ENCODE measurements at regions not wholly inside any gene's neighbourhood (a gene's known extent, or its start where the extent isn't known, plus 50 kb on each side); places are given as distances from the start of the nearest gene placed in this dataset.
A peak's percentile ranks its signal among the peaks of the same experiment; 100 is the strongest.

DNA sequence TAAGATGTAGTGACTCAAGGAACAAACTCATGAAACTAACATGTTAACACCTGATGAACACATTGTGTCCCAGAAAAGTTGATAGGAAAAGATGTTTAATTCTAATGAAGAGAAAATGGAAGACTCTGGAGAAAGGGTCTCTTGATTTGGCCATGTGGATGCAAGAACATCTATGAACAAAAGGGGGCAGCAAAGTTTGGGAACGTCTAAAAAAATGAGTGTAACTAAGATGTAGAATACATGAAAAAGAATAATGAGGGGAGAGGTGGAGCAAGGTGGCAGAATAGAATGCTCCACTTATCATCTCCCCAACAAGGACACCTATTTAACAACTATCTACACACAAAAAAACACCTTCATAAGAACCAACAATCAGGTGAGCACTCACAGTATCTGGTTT, 805.1 kb downstream of the TNS3 start:
- WGBS, 4 donors = 2 to 11% (median 7%) methylated on average over 1 of the region's 1 CpG
- Histone ChIP-seq H3K9me3 (replicated peaks in 1 of 3) (no peaks in the 10 kb centered on the region), H3K4me1 (replicated peaks in 1 of 2) (no peaks in the 10 kb centered on the region), H3K4me3 (no peak overlapping the region), H3K36me3 (replicated peaks in 1 of 2) (no peaks in the 10 kb centered on the region), H3K27ac (no peak overlapping the region), H3K27me3 (no peaks in the 10 kb centered on the region)
- intact Hi-C loops (cut with DNase I) = loop anchor here in 1 of 2 donors (5.0 kb wide), 1 partner anchor 311 kb away; no protein-coding TSS in a partner anchor
- TF ChIP-seq, protein P1, sequence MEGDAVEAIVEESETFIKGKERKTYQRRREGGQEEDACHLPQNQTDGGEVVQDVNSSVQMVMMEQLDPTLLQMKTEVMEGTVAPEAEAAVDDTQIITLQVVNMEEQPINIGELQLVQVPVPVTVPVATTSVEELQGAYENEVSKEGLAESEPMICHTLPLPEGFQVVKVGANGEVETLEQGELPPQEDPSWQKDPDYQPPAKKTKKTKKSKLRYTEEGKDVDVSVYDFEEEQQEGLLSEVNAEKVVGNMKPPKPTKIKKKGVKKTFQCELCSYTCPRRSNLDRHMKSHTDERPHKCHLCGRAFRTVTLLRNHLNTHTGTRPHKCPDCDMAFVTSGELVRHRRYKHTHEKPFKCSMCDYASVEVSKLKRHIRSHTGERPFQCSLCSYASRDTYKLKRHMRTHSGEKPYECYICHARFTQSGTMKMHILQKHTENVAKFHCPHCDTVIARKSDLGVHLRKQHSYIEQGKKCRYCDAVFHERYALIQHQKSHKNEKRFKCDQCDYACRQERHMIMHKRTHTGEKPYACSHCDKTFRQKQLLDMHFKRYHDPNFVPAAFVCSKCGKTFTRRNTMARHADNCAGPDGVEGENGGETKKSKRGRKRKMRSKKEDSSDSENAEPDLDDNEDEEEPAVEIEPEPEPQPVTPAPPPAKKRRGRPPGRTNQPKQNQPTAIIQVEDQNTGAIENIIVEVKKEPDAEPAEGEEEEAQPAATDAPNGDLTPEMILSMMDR (IDR thresholded peaks at IDR 0.05) = peak; percentile 15 to 62 (median 56)
- no peak for TF ChIP-seq POLR2A (IDR thresholded peaks at IDR 0.05)
- peak in 1 of 7 donors; percentile 4 for DNase-seq

DNA sequence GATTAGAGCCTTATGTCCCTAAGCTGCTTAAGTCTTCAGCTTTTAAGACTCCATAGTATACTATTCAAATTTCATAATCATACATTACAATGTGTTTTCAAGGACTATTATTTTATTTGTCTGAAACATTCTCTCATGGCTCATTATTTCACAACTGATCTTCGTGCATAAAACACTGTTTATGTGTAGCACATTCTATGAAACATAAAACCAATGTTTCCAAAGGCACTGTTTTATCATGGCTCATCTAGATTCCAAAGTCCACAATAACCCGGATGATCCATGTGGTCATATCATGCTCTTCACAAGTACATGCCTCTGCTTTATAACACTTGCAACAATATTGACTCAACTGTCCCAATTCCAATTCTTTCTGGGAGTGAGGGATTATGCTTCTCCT, 806.1 kb downstream of the TNS3 start:
- WGBS, 4 donors = 41 to 62% (median 49%) methylated on average over 2 of the region's 2 CpGs
- Histone ChIP-seq H3K9me3 (replicated peaks in 1 of 3) (no peaks in the 10 kb centered on the region), H3K4me3 (no peak overlapping the region), H3K27ac (no peak overlapping the region), H3K4me1 (replicated peaks in 1 of 2) (no peaks in the 10 kb centered on the region), H3K27me3 (no peaks in the 10 kb centered on the region), H3K36me3 (replicated peaks in 1 of 2) (no peaks in the 10 kb centered on the region)
- TF ChIP-seq, protein P1 (IDR thresholded peaks at IDR 0.05) = no peak
- no peak for TF ChIP-seq POLR2A (IDR thresholded peaks at IDR 0.05)
- DNase-seq = no peak
- intact Hi-C loops (cut with DNase I) = loop anchor here in 1 of 2 donors (5.0 kb wide), 1 partner anchor 312 kb away; no protein-coding TSS in a partner anchor

DNA sequence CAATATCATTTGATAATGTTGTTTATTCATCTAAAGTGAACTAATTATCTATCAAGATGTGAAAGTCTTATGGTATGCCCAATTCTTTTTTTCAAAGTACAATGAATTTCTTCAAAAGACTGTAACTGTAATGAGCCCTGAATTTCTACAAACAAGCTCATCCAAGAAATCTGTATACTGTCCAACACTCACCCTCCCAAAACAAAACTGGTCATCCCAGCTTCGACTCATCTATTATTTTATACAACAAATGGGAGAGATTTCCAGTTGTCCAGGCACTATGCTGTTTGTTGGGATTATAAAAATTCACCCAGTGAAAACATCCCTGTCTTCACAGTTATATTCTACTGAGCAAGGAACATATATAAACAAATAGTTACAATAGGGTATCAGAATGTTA, 806.9 kb downstream of the TNS3 start:
- 74 to 100% (median 80%) methylated on average over 1 of the region's 1 CpG for WGBS, 4 donors
- H3K27ac ChIP-seq = no peak overlapping the region
- no peaks in the 10 kb centered on the region for H3K27me3 ChIP-seq
- no peak overlapping the region for H3K4me3 ChIP-seq
- no peaks in the 10 kb centered on the region for H3K4me1 ChIP-seq (replicated peaks in 1 of 2)
- TF ChIP-seq, protein P1 (IDR thresholded peaks at IDR 0.05) = no peak
- TF ChIP-seq POLR2A (IDR thresholded peaks at IDR 0.05) = no peak
- intact Hi-C loops (cut with DNase I) = loop anchor here in 1 of 2 donors (5.0 kb wide), 1 partner anchor 312 kb away; no protein-coding TSS in a partner anchor
- DNase-seq = no peak
- H3K36me3 ChIP-seq (replicated peaks in 1 of 2) = no peaks in the 10 kb centered on the region
- H3K9me3 ChIP-seq (replicated peaks in 1 of 3) = no peaks in the 10 kb centered on the region

DNA sequence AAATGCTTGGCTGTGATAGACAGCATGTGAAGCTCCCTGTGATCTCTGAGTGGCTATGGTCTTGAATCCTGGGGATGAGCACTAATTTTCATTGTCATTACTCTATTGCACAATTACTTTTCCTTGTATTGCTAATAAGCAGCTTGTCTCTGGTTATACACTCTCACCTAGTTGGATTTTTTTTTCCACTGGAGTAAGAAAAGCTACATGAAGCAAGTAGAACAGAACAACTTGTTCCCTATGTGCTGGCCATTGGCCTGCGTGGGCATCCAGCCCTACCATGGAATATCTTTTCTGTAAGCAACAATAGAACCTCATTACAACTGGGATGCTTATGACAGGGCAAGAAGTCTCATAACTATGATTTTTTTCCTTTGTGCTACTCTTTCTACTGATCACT, 807.4 kb downstream of the TNS3 start:
- no peaks in the 10 kb centered on the region for H3K9me3 ChIP-seq (replicated peaks in 1 of 3)
- 83 to 94% (median 89%) methylated on average over 1 of the region's 1 CpG for WGBS, 4 donors

More for the DNA sequence above, 807.4 kb downstream of the TNS3 start:
- no peak for DNase-seq
- TF ChIP-seq, protein P1 (IDR thresholded peaks at IDR 0.05) = no peak
- no peak for TF ChIP-seq POLR2A (IDR thresholded peaks at IDR 0.05)
- Histone ChIP-seq H3K27ac (no peak overlapping the region), H3K4me1 (replicated peaks in 1 of 2) (no peaks in the 10 kb centered on the region), H3K36me3 (replicated peaks in 1 of 2) (no peaks in the 10 kb centered on the region), H3K27me3 (no peaks in the 10 kb centered on the region), H3K4me3 (no peak overlapping the region)
- intact Hi-C loops (cut with DNase I) = no loop called here

All from adrenal gland (tissue), 9 donors.